ENCODE measurements at regions not wholly inside any gene's neighbourhood (a gene's known extent, or its start where the extent isn't known, plus 50 kb on each side); places are given as distances from the start of the nearest gene placed in this dataset.

DNA sequence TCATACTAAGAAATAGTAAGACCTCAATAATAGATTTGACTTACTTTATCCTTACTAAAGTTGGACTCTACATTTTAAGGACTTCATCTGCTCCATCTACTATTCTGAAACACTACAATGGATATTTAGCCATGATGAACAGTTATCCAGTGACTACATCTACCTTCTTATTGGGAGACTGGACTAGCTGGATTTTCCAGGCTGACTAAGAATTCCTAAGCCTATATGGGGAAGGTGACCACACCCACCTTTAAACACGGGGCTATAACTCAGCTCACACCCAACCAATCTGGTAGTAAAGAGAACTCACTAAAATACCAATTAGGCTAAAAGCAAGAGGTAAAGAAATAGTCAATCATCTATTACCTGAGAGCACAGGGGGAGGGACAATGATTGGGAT, 1438.4 kb downstream of the TECRL start:
- H3K27ac ChIP-seq = no peak overlapping the region
- H3K27me3 ChIP-seq = no peaks in the 10 kb centered on the region
- WGBS, 2 donors = 70 to 82% methylated on average over 1 of the region's 1 CpG
- no peaks in the 10 kb centered on the region for H3K9me3 ChIP-seq
- no peak overlapping the region for H3K4me3 ChIP-seq
- no peak for TF ChIP-seq EP300 (IDR thresholded peaks at IDR 0.05)
- TF ChIP-seq, protein P1, sequence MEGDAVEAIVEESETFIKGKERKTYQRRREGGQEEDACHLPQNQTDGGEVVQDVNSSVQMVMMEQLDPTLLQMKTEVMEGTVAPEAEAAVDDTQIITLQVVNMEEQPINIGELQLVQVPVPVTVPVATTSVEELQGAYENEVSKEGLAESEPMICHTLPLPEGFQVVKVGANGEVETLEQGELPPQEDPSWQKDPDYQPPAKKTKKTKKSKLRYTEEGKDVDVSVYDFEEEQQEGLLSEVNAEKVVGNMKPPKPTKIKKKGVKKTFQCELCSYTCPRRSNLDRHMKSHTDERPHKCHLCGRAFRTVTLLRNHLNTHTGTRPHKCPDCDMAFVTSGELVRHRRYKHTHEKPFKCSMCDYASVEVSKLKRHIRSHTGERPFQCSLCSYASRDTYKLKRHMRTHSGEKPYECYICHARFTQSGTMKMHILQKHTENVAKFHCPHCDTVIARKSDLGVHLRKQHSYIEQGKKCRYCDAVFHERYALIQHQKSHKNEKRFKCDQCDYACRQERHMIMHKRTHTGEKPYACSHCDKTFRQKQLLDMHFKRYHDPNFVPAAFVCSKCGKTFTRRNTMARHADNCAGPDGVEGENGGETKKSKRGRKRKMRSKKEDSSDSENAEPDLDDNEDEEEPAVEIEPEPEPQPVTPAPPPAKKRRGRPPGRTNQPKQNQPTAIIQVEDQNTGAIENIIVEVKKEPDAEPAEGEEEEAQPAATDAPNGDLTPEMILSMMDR (IDR thresholded peaks at IDR 0.05) = no peak
- TF ChIP-seq POLR2A (IDR thresholded peaks at IDR 0.05) = no peak
- H3K4me1 ChIP-seq = no peaks in the 10 kb centered on the region
- no peak for DNase-seq (ENCODE audit: low spot score in 2 of 2)
- no peaks in the 10 kb centered on the region for H3K36me3 ChIP-seq

DNA sequence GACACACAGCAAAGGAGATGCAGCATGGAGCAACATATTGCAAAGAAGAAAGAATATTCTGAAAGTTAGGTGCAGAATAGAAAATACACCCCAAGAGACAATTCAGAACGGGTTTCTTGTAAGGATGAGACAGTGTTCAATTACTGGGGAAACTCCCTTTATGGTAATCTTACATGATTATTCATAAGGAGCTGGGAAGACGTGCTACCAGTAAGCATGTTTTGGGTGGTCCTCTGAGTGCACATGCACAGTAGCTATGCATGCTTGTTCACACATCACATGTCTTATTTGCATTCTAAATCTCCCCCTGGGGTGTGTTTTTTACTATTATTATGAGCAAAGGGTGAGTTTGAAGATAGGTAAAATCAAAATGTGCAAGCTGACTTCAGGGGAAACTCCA, 1448.8 kb downstream of the TECRL start:
- Histone ChIP-seq H3K27me3 (no peaks in the 10 kb centered on the region), H3K27ac (no peak overlapping the region), H3K4me3 (no peak overlapping the region), H3K4me1 (no peaks in the 10 kb centered on the region), H3K9me3 (no peaks in the 10 kb centered on the region), H3K36me3 (no peaks in the 10 kb centered on the region)
- no peak for DNase-seq (ENCODE audit: low spot score in 2 of 2)
- TF ChIP-seq, protein P1 (IDR thresholded peaks at IDR 0.05) = no peak
- TF ChIP-seq POLR2A (IDR thresholded peaks at IDR 0.05) (no peak), EP300 (IDR thresholded peaks at IDR 0.05) (no peak)
- 58 to 59% methylated on average over 2 of the region's 2 CpGs for WGBS, 2 donors

GRCh38 chr4:62953752-62954151, 1455.5 kb downstream of the TECRL start:
- H3K27me3 ChIP-seq = no peaks in the 10 kb centered on the region
- no peak for TF ChIP-seq EP300 (IDR thresholded peaks at IDR 0.05)
- TF ChIP-seq POLR2A (IDR thresholded peaks at IDR 0.05) = no peak
- TF ChIP-seq, protein P1 (IDR thresholded peaks at IDR 0.05) = no peak

DNA sequence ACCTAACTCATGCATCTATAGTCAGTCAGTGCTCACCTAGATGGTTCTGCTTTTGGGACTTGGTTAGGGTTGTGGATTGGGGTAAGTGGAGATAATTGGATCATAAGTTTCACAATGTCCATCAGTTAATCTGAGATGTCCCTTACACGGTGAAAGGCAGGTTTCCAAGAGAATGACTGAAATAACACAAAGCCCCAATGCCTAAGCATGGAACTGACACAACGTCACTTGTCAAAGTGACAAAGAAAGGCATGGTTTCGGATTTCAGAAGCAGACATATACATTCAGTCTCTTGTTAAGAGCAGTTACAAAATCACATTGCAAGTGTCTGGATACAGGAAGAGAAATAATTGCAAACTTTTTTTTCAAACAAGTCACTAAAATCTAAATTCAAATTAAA, 1456.9 kb downstream of the TECRL start:
- H3K4me1 ChIP-seq = no peaks in the 10 kb centered on the region
- no peaks in the 10 kb centered on the region for H3K36me3 ChIP-seq
- TF ChIP-seq, protein P1 (IDR thresholded peaks at IDR 0.05) = no peak
- TF ChIP-seq EP300 (IDR thresholded peaks at IDR 0.05) (no peak), POLR2A (IDR thresholded peaks at IDR 0.05) (no peak)
- H3K27me3 ChIP-seq = no peaks in the 10 kb centered on the region
- WGBS, 2 donors = 62 to 70% methylated on average over 3 of the region's 3 CpGs
- H3K4me3 ChIP-seq = no peak overlapping the region
- no peaks in the 10 kb centered on the region for H3K9me3 ChIP-seq
- no peak for DNase-seq (ENCODE audit: low spot score in 2 of 2)
- H3K27ac ChIP-seq = no peak overlapping the region

More at GRCh38 chr4:62953752-62954151, 1455.5 kb downstream of the TECRL start:
- Histone ChIP-seq H3K4me3 (no peak overlapping the region), H3K9me3 (no peaks in the 10 kb centered on the region), H3K27ac (no peak overlapping the region), H3K36me3 (no peaks in the 10 kb centered on the region), H3K4me1 (no peaks in the 10 kb centered on the region)
- no peak for DNase-seq (ENCODE audit: low spot score in 2 of 2)
- WGBS, 2 donors = 65 to 77% methylated on average over 3 of the region's 3 CpGs

- Histone ChIP-seq H3K4me1 (no peaks in the 10 kb centered on the region), H3K27ac (no peak overlapping the region), H3K4me3 (no peak overlapping the region), H3K36me3 (no peaks in the 10 kb centered on the region), H3K27me3 (no peaks in the 10 kb centered on the region), H3K9me3 (no peaks in the 10 kb centered on the region)
- no peak for DNase-seq (ENCODE audit: low spot score in 2 of 2)
- TF ChIP-seq, protein P1 (IDR thresholded peaks at IDR 0.05) = no peak
- no peak for TF ChIP-seq EP300 (IDR thresholded peaks at IDR 0.05)
- TF ChIP-seq POLR2A (IDR thresholded peaks at IDR 0.05) = no peak
These were observed 1461.1 kb downstream of the TECRL start for GRCh38 chr4:62948108-62948507.
